Breast epithelium (tissue), 4 donors: ENCODE measurements at regions not wholly inside any gene's neighbourhood (a gene's known extent, or its start where the extent isn't known, plus 50 kb on each side); places are given as distances from the start of the nearest gene placed in this dataset.

ENCODE experiments used
- DNase-seq, 2 donors: peaks; one replicate each; pipeline ENCODE4 v3.0.0-alpha.2; 2019; ENCODE audit warnings: low spot score in 2 of 2
- H3K27ac ChIP-seq, 2 donors: fragments of 200-600 bp; sonication (generic) in 1 of 2; one replicate each; pipeline ENCODE4 v1.5.1; 2016 to 2019; ENCODE audit warnings: mild to moderate bottlenecking in 1 of 2
- H3K27me3 ChIP-seq, 2 donors: fragments of 200-600 bp; sonication (generic) in 1 of 2; one replicate each; pipeline versions ENCODE4 v1.5.1 to v1.6.0; 2017 to 2019; ENCODE audit warnings: control low read depth in 1 of 2, mild to moderate bottlenecking in 1 of 2
- H3K36me3 ChIP-seq: fragments of 200-600 bp; one replicate; pipeline ENCODE4 v1.5.1; 2019
- H3K4me1 ChIP-seq, 2 donors: fragments of 200-600 bp; sonication (generic); one replicate each; pipeline ENCODE4 v1.5.1; 2016 to 2019; ENCODE audit warnings: control low read depth in 1 of 2
- H3K4me3 ChIP-seq, 3 donors: fragments of 200-600 bp; sonication (generic); 1 replicate in 2 of 3; 2 replicates in 1 of 3; pipeline ENCODE4 v1.5.1; 2016 to 2019; ENCODE audit warnings: mild to moderate bottlenecking in 3 of 3, moderate library complexity in 2 of 3
- H3K9me3 ChIP-seq, 2 donors: fragments of 200-600 bp; sonication (generic) in 1 of 2; one replicate each; pipeline ENCODE4 v1.5.1; 2016 to 2019; ENCODE audit warnings: control low read depth in 1 of 2
- POLR2A ChIP-seq: fragments of 450-650 bp; IDR thresholded peaks from one replicate; pipeline ENCODE4 v1.6.1; 2016; ENCODE audit warnings: antibody characterized with exemption, mild to moderate bottlenecking, moderate library complexity
- POLR2AphosphoS5 ChIP-seq, 3 donors: sonication (generic); formaldehyde crosslinking; IDR thresholded peaks; one replicate each; pipeline ENCODE4 v1.6.1; 2017; ENCODE audit warnings: antibody characterized with exemption in 3 of 3
- intact Hi-C: fragments of 100-400 bp; cut with DNase I; formaldehyde crosslinking; loops from one replicate; pipeline ENCODE4 v1.15.1; 2023; ENCODE audit warnings: low total_unique reads
- TF ChIP-seq, protein P1 (sequence below), 3 donors: fragments of 450-650 bp; IDR thresholded peaks; one replicate each; pipeline ENCODE4 v1.5.1; 2016 to 2017; ENCODE audit warnings: antibody characterized with exemption in 3 of 3, mild to moderate bottlenecking in 3 of 3, moderate library complexity in 3 of 3

DNA sequence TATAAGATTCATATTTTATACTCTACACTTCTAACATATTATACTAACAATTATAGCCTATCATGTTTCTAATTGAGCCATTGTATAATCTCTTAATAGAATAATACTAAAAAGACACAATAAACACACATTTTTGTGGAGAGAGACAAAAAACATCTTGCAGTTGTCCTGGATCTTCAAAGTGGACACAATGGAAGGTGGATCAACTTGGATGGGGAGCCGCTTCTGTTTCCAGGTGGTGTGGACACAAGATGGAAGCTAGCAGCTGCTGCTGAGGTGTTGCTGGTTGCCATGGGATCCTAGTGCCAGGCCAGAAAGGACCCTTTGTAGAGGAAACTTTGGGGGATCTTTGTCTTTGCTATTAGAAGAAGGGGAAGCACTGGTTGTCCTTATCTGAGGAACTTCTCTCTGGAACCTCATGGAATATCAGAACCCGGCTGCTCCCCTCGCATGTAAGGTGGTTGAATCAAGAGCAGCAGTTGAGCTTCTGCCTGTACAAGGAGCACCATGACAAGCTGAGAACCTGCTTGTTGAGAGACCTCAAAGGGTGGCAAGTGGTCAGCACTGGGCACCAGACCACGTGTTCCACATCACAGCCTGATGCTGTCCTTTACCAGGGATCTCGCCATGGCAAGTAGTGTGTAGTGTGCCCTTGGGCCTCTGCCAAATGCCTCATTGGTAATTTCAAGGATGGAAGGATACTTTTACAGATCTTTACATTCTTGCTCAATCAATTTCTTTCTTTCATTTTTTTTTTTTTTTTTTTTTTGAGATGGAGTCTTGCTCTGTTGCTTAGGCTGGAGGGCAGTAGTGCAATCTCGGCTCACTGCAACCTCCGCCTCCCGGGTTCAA lies 232.2 kb downstream of the MYCN start:
- Histone ChIP-seq H3K4me3 (no peak overlapping the region), H3K27me3 (no peaks in the 10 kb centered on the region), H3K9me3 (no peaks in the 10 kb centered on the region), H3K4me1 (no peaks in the 10 kb centered on the region), H3K27ac (no peak overlapping the region), H3K36me3 (no peaks in the 10 kb centered on the region)
- intact Hi-C loops = no loop called here
- TF ChIP-seq POLR2A (no peak), POLR2AphosphoS5 (IDR thresholded peaks at IDR 0.05) (no peak)
- TF ChIP-seq, protein P1, sequence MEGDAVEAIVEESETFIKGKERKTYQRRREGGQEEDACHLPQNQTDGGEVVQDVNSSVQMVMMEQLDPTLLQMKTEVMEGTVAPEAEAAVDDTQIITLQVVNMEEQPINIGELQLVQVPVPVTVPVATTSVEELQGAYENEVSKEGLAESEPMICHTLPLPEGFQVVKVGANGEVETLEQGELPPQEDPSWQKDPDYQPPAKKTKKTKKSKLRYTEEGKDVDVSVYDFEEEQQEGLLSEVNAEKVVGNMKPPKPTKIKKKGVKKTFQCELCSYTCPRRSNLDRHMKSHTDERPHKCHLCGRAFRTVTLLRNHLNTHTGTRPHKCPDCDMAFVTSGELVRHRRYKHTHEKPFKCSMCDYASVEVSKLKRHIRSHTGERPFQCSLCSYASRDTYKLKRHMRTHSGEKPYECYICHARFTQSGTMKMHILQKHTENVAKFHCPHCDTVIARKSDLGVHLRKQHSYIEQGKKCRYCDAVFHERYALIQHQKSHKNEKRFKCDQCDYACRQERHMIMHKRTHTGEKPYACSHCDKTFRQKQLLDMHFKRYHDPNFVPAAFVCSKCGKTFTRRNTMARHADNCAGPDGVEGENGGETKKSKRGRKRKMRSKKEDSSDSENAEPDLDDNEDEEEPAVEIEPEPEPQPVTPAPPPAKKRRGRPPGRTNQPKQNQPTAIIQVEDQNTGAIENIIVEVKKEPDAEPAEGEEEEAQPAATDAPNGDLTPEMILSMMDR (IDR thresholded peaks at IDR 0.05) = no peak
- no peak for DNase-seq

DNA sequence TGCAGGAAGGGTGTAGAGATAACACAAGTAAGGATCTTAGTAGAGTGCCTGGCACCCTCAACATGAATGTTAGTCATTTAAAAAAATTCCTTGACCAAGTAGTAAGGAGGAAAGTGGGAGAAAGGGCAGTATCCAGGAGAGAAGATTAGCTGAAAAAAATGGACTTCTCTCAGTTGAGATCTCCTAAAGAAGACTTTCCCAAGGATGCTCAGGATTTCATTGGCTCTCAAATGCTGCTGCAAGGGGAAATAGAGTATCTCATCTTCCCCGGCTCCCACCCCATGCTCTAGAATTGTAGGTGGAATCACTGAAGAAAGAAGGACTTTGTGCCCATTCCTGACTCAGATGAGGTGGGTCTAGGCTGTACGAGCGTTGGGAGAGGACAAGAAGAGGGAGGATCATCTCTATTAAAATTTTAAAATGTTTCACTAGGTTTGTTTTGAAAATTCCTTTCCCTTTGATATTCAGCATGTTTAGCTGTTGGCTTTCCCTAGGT lies 231.1 kb downstream of the MYCN start:
- TF ChIP-seq, protein P1 (IDR thresholded peaks at IDR 0.05) = no peak
- TF ChIP-seq POLR2A (no peak), POLR2AphosphoS5 (IDR thresholded peaks at IDR 0.05) (no peak)
- intact Hi-C loops = no loop called here
- H3K9me3 ChIP-seq = no peaks in the 10 kb centered on the region

DNA sequence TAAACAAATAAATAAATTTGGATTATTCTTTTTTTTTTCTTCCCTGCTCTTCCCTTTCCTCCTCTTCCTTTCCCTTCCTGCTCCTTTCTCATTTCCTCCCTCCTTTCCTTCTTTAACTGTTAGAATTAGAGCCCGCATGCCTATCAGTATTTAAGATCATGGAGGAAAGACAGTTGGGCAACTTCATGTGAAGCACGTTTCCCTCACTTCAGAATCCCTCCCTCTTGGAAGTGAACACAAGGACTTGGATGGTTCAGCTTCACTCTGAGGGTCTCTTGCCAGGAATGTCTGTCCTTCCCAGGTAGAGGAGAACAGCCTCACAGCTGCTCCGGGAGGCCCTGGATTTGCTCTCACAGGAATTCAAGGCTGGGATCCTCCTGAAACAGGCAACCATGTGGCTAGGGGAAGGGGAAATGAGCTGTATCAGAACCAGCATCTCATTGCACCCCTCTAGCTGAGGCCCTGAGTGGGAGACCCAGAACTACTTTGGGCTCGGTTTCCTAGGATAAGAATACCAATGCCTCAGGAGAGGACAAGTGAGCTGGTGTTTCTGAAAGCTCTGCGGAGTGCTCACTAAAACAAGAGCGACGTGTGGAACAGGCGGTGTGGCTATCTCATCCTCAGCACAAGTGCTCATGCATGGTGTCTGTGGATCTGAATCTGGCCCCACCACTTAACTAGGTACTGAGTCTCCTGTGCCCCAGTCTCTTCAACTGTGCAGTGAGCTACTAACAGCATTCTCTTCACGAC lies 230.5 kb downstream of the MYCN start:
- no peak overlapping the region for H3K4me3 ChIP-seq
- no peaks in the 10 kb centered on the region for H3K36me3 ChIP-seq
- TF ChIP-seq POLR2A (no peak), POLR2AphosphoS5 (IDR thresholded peaks at IDR 0.05) (no peak)
- TF ChIP-seq, protein P1 (IDR thresholded peaks at IDR 0.05) = no peak
- intact Hi-C loops = no loop called here
- H3K9me3 ChIP-seq = no peaks in the 10 kb centered on the region
- DNase-seq = no peak
- peaks cover 0 to 5% of the 10 kb centered on the region in 2 donors for H3K27me3 ChIP-seq
- H3K4me1 ChIP-seq = no peaks in the 10 kb centered on the region
- no peak overlapping the region for H3K27ac ChIP-seq

More for the DNA sequence above, 231.1 kb downstream of the MYCN start:
- no peaks in the 10 kb centered on the region for H3K36me3 ChIP-seq
- DNase-seq = no peak
- H3K4me1 ChIP-seq = no peaks in the 10 kb centered on the region
- peaks cover 0 to 2% of the 10 kb centered on the region in 2 donors for H3K27me3 ChIP-seq
- no peak overlapping the region for H3K27ac ChIP-seq
- no peak overlapping the region for H3K4me3 ChIP-seq

DNA sequence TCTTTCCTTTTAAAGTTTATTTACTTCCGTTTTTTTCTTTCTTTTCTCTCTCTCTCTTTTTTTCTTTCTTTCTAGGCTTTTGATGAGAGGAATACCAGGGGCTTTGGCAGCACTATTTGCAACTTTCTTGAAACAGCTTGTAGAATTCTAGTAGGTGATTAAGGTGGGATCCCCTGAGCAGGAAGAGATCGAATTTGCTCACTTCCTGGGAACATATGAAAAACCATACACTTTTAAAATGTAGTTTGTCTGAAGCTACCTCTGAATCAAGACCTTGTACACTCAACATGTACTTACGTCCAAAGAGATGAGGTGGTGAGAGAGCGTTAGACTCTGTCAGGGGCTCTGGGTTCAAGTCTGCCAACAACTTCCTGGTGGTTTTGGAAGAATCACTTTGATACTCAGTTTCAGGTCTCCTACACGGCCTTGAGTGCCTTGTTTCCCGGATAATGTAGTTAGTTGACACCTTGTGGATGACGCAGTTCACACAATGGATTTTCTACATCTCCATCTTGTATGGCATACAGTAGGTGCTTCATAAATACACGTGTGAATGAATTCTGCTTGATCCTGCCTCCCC lies 229.1 kb downstream of the MYCN start:
- TF ChIP-seq POLR2AphosphoS5 (IDR thresholded peaks at IDR 0.05) = no peak
- TF ChIP-seq, protein P1 (IDR thresholded peaks at IDR 0.05) = no peak
- TF ChIP-seq POLR2A = no peak
- no peak for DNase-seq
- peaks cover 0 to 5% of the 10 kb centered on the region in 2 donors for H3K27me3 ChIP-seq
- no peaks in the 10 kb centered on the region for H3K36me3 ChIP-seq
- H3K27ac ChIP-seq = no peak overlapping the region
- no peaks in the 10 kb centered on the region for H3K4me1 ChIP-seq
- H3K9me3 ChIP-seq = no peaks in the 10 kb centered on the region
- intact Hi-C loops = no loop called here
- no peak overlapping the region for H3K4me3 ChIP-seq
